HG03196 (cell line): ENCODE measurements at regions not wholly inside any gene's neighbourhood (a gene's known extent, or its start where the extent isn't known, plus 50 kb on each side); places are given as distances from the start of the nearest gene placed in this dataset.

ENCODE experiments used
- ATAC-seq: cut with Tn5 transposase; IDR thresholded peaks from one replicate; pipeline ENCODE4 v1.9.1; 2021; ENCODE audit not compliant: unreplicated experiment

DNA sequence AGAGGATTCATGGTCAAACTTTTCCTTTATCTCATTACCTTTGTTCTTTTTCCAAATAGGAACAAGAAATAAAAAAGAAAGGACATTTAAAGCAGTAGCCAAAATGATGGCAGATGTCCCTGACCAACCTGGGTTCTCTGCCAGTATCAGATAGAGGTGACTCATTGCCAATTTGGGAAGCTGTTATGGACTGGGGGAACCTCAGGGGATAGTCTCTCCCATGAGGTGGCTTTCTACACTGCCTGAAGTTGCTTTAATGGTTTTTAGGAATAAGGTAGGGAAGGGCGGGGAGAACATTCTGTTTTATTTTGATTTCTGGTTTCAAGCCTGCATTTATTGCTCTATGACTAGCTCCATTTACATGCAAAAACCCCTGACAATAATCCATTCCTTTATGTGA lies 457.9 kb upstream of the TPK1 start:
- ATAC-seq = no peak

- no peak for ATAC-seq
Measured at GRCh38 chr7:145293228-145293701, 457.4 kb upstream of the TPK1 start.

GRCh38 chr7:145289384-145289783 lies 453.5 kb upstream of the TPK1 start:
- ATAC-seq = no peak

DNA sequence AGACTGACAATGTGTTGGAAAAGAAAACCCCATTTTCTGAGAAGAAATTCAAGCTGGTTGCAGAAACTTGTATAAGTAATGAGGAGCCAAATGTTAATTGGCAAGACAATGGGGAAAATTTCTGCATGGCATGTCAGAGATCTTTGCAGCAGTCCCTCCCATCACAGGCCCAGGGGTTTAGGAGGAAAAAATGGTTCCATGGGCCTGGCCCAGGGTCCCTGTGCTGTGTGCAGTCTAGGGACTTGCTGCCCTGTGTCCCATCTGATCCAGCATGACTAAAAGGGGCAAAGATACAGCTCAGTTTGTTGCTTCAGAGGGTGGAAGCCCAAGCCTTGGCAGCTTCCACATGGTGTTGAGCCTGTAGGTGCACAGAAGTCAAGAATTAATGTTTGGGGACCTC lies 440.3 kb upstream of the TPK1 start:
- no peak for ATAC-seq

DNA sequence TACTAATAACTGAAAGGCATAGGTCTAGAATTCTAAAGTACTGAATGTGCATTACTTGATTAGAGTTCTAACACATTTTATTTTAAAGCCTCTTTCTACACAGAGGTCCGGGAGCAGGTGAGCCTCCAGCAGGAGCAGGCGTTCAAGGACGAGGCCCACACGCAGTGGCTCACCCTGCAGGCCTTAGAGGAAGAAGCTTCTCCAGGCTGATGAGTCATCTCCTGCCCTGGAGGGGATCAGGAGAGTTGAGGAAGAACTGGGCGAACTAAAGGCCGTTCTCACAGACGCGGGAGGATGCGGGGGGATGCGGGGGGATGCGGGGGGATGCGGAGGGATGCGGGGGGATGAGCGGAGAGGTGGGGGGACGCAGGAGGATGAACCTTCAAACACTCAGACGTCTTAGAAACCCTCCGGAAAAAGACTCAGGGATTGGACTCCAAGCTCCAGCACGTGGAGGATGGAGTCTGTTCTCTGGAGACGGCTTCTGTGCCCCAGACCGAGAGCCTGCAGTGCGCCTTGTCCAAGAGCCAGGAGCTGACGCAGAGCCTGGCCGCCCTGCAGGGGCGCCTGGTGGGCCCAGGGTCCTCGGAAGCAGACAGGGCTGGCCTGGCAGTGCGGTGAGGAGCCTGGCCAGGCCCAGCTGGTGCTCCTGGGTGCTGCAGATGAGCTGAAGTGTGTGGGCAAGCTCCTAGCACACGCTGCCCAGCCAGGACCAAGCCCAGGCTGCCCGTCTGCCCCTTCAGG lies 433.7 kb upstream of the TPK1 start:
- no peak for ATAC-seq

DNA sequence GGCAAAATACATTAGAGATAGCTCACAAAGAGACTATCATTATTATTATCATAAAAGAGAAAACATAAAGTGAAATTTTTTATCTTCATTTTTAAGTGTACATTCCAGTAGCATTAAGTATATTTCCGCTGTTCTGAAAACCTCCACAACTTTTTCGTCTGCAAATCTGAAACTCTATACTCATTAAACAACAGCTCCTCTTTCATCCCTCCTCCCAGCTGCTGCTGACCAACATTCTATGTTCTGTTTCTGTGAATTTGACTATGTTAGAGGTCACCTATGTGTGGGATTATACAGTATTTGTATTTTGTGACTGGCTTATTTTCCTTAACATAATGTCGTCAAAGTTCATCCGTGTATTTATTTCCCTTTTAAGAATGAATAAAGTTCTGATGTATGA lies 429.3 kb upstream of the TPK1 start:
- no peak for ATAC-seq

DNA sequence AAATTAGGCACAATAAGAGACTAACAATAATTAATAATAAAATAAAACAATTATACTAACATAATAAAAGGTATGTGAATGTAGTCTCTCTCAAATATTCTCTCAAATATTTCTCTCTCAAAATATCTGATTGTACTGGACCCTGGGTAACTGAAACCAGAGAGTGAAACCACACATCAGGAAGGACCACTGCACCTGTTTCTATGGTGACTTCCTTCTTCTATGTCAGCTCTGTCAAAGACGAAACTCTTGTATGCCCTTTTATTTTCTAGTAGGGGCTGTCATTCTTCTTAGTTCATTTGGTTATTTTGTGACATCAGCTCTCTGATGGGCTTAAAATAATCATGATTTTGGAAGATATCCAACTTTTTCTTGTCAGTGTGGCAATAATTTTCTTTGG lies 428.0 kb upstream of the TPK1 start:
- ATAC-seq = no peak

DNA sequence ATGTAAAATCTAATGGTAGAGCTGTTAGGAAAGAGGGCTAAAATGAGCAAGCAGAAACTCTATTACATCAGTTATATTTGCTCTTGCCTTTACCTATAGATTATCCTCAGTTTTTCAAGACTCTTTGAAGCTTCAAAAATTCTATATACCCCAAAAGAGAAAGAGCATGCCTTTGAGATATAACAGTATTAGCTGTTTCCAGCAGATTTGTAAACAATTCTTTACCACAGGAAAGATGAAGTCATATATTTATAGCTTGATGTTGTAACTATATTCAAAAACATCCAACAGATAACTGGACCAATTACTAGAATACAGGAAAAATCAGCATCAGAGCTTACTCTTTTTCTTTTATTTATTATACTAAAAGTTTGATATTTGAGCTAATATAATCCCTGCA lies 416.2 kb upstream of the TPK1 start:
- no peak for ATAC-seq

DNA sequence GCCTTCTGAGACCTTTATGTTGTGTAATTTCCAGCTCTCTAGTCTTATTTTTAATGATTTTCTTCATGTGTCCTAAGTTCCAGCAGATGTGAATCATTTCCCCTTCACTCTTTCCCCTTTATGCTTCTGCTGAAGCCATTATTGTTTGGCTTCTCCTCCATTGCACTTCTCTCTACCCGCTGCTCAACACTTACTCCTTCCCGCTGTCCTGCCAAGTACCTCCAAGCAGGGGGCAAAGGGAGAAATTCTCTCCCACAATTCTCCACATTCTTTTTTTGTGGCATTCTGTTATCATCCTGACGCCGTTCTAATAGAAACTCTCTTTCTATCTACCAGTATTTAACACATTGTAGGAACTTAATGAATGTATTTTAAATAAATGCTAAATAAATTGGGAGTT lies 388.9 kb upstream of the TPK1 start:
- no peak for ATAC-seq

- ATAC-seq = no peak
Measured at GRCh38 chr7:145219461-145219860, 383.6 kb upstream of the TPK1 start.

- no peak for ATAC-seq
Measured at GRCh38 chr7:145216866-145217265, 381.0 kb upstream of the TPK1 start.

DNA sequence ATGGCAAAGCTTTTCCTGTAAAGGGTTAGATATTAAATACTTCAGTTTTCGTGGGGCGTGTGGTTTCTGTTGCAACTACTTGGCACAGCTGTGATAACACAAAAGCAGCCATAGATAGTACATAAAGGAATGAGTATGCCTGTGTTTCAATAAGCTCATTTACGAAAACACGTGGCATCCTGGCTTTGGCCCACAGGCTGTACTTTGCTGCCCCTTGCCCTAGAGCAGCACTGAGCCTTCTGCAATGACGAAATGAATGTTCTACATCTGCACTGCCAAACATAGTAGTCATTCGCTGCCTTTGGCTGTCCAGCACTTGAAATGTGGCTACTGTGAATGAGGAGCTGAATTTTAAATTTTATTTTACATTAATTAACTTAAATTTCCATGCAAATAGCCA lies 376.2 kb upstream of the TPK1 start:
- ATAC-seq = no peak

GRCh38 chr7:145211211-145211610 lies 375.4 kb upstream of the TPK1 start:
- ATAC-seq = no peak

DNA sequence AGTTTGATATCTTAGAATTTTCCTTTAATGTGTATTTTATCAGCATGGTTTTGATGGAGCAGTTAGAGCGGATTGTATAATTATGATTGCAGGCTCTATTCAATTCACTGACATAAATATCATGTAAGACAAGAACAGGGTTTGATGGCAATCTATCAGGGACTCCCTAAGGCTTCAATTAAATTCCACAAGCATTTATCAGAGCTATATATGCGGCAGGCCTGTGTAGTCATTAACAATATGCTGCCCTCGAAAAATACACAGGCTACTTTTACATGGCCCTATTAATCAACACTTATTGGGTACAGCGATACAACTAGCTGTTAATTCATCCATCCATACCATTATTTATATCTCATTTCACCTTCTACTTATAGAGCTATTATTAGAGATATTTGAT lies 358.1 kb upstream of the TPK1 start:
- no peak for ATAC-seq

- ATAC-seq = no peak
Measured at GRCh38 chr7:145184956-145185355, 349.1 kb upstream of the TPK1 start.

DNA sequence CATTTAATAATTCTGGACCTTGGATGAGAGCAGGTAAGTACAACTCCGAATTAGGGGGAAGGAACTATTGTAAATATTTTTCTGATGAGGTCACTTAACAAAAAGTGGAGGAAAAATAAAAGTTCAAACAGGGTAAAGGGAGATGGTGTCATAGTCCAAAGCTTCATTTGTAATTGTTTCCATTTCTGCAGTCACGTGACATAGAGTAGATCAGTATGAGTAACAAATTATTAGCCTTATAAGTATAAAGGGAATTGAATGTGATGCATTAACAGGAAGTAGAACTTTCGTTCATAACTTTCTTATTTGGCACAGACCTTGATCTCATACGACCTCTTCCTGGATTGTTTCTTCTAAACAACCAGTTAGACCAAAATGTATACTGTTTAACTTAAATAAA lies 347.2 kb upstream of the TPK1 start:
- ATAC-seq = no peak

- ATAC-seq = no peak
Measured at GRCh38 chr7:145175366-145175765, 339.5 kb upstream of the TPK1 start.

GRCh38 chr7:145169908-145170307 lies 334.1 kb upstream of the TPK1 start:
- no peak for ATAC-seq

- no peak for ATAC-seq
Measured at GRCh38 chr7:145168879-145169278, 333.0 kb upstream of the TPK1 start.

- ATAC-seq = no peak
Measured at GRCh38 chr7:145168427-145168826, 332.6 kb upstream of the TPK1 start.

GRCh38 chr7:145156834-145157233 lies 321.0 kb upstream of the TPK1 start:
- no peak for ATAC-seq

DNA sequence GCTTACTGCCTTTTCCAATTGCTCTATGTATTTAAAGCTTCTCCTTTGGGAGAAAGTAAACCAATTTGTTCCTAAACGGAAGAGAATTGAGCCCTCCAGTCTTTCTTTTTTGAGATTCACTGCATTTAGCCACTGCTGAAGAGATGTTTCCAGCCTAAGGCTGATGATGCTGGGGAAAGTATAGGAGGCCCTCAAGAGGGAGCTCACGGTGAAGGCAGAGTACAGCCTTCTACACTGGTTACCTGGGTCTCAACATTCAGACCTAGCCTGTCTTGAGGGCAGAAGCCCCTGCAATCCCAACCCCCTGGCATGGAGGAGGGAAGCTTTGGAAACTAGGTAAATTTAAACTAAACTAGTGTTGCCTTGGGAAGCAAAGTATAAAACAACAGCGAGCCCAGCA lies 316.7 kb upstream of the TPK1 start:
- ATAC-seq = no peak

- no peak for ATAC-seq
Measured at GRCh38 chr7:145151676-145152075, 315.8 kb upstream of the TPK1 start.
